ENCODE measurements at regions not wholly inside any gene's neighbourhood (a gene's known extent, or its start where the extent isn't known, plus 50 kb on each side); places are given as distances from the start of the nearest gene placed in this dataset.
"Not testable (repeated sequence)": the region's sequence is repeated elsewhere in the genome, so short reads cannot be mapped to it uniquely, and the experiment has no call there.

GRCh38 chr2:129924115-129924514 is 55.4 kb upstream of the RAB6C start:
- not testable (repeated sequence) for DNase-seq

- DNase-seq = no peak
Observed at GRCh38 chr2:129925381-129925780, 54.1 kb upstream of the RAB6C start.

DNA sequence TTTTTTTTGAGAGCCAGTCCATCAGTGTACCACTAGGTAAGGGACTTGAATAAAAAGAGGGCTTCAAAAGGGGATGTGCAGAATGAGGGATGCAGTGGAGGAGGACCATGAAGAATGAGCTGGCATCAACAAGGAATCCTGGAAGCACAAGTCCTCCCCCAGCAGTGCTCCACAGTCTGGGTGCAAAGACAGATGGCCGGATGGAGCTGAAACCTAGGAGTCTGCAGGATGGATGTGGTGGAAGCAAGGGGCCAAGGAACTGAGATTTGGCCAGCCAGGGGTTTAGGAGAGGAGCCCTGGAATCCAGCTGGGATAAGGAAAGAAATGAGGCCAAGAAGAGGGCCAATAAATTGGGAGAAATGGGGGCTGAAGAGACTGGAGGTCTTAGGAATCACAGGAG is 51.8 kb upstream of the RAB6C start:
- no peak for DNase-seq

GRCh38 chr2:129929321-129930290 is 49.9 kb upstream of the RAB6C start:
- DNase-seq = no peak

Data from CD4-positive, alpha-beta T cell treated with Interleukin-4 for 1 hour (primary cell).